Adrenal gland (tissue), 9 donors: ENCODE measurements at regions not wholly inside any gene's neighbourhood (a gene's known extent, or its start where the extent isn't known, plus 50 kb on each side); places are given as distances from the start of the nearest gene placed in this dataset.

Source experiments
- DNase-seq, 7 donors: peaks; one replicate each; pipeline ENCODE4 v3.0.0-alpha.2; 2019 to 2020
- H3K27ac ChIP-seq, 5 donors: fragments of 200-600 bp; sonication (generic) in 4 of 5; 1 replicate in 3 of 5; 2 replicates in 2 of 5; pipeline versions ENCODE4 v1.5.1 to v1.8.0; 2016 to 2020; ENCODE audit warnings: mild to moderate bottlenecking in 1 of 5
- H3K27me3 ChIP-seq: fragments of 200-600 bp; 2 replicates; pipeline ENCODE4 v1.8.0; 2021
- H3K36me3 ChIP-seq, 2 donors: fragments of 200-600 bp; replicated peaks in 1 of 2; 1 replicate in 1 of 2; 2 replicates in 1 of 2; pipeline versions ENCODE4 v1.5.1 to v1.8.0; 2018 to 2022
- H3K4me1 ChIP-seq, 2 donors: fragments of 200-600 bp; replicated peaks in 1 of 2; 1 replicate in 1 of 2; 2 replicates in 1 of 2; pipeline versions ENCODE4 v1.5.1 to v1.8.0; 2018 to 2021
- H3K4me3 ChIP-seq, 4 donors: fragments of 200-600 bp; sonication (generic) in 3 of 4; one replicate each; pipeline ENCODE4 v1.5.1; 2016 to 2018
- H3K9me3 ChIP-seq, 3 donors: fragments of 200-600 bp; sonication (generic) in 1 of 3; replicated peaks in 1 of 3; 1 replicate in 2 of 3; 2 replicates in 1 of 3; pipeline versions ENCODE4 v1.5.1 to v1.8.0; 2016 to 2021
- POLR2A ChIP-seq, 2 donors: fragments of 450-650 bp; IDR thresholded peaks; one replicate each; pipeline ENCODE4 v1.6.1; 2017; ENCODE audit warnings: antibody characterized with exemption in 2 of 2, mild to moderate bottlenecking in 2 of 2, moderate library complexity in 1 of 2
- WGBS, 4 donors: extraction: QIAGEN DNeasy Blood & Tissue Kit in 2 of 4; methylation state at CpG; one replicate each; pipeline versions ENCODE4 v1.1.5 to v1.1.7; 2013 to 2017; 5-methylcytosine and 5-hydroxymethylcytosine counted together
- intact Hi-C, 2 donors: fragments of 100-400 bp; cut with DNase I; formaldehyde crosslinking; loops; one replicate each; pipeline versions ENCODE4 v1.14.1 to v1.15.0; 2022 to 2023
- TF ChIP-seq, protein P1 (sequence below), 6 experiments: fragments of 450-650 bp in 4 of 6; fragments of 200-600 bp in 2 of 6; sonication (generic) in 1 of 6; IDR thresholded peaks; 1 replicate in 5 of 6; 2 replicates in 1 of 6; pipeline versions ENCODE4 v1.5.1 to v1.8.0; 2016 to 2021; ENCODE audit warnings: antibody characterized with exemption in 6 of 6, mild to moderate bottlenecking in 2 of 6, moderate library complexity in 1 of 6
- donor health status: healthy with polysubstance abuse.
- donor health status: Bipolar disorder and iron deficiency.
- donor health status: DM: yes; HTN: yes; CAD: no.
- donor health status: DM: no; HTN: no; CAD: no.
- donor health status: DM: no; HTN: no; CAD: no.

- Histone ChIP-seq H3K27me3 (no peaks in the 10 kb centered on the region), H3K36me3 (no peaks in the 10 kb centered on the region), H3K9me3 (no peaks in the 10 kb centered on the region), H3K4me3 (no peak overlapping the region), H3K27ac (no peak overlapping the region), H3K4me1 (no peaks in the 10 kb centered on the region)
- DNase-seq: no peak
- intact Hi-C loops: no loop called here
- TF ChIP-seq POLR2A (IDR thresholded peaks at IDR 0.05): no peak
- TF ChIP-seq, protein P1, sequence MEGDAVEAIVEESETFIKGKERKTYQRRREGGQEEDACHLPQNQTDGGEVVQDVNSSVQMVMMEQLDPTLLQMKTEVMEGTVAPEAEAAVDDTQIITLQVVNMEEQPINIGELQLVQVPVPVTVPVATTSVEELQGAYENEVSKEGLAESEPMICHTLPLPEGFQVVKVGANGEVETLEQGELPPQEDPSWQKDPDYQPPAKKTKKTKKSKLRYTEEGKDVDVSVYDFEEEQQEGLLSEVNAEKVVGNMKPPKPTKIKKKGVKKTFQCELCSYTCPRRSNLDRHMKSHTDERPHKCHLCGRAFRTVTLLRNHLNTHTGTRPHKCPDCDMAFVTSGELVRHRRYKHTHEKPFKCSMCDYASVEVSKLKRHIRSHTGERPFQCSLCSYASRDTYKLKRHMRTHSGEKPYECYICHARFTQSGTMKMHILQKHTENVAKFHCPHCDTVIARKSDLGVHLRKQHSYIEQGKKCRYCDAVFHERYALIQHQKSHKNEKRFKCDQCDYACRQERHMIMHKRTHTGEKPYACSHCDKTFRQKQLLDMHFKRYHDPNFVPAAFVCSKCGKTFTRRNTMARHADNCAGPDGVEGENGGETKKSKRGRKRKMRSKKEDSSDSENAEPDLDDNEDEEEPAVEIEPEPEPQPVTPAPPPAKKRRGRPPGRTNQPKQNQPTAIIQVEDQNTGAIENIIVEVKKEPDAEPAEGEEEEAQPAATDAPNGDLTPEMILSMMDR (IDR thresholded peaks at IDR 0.05): no peak
- 43 to 67% (median 63%) methylated on average over 1 of the region's 1 CpG for WGBS, 4 donors
Observed at GRCh38 chr3:147132168-147132567, 274.2 kb downstream of the ZIC4 start.

GRCh38 chr3:147130461-147130860 lies 275.9 kb downstream of the ZIC4 start:
- Histone ChIP-seq H3K4me1 (no peaks in the 10 kb centered on the region), H3K4me3 (no peak overlapping the region), H3K27ac (no peak overlapping the region), H3K27me3 (no peaks in the 10 kb centered on the region), H3K36me3 (no peaks in the 10 kb centered on the region), H3K9me3 (no peaks in the 10 kb centered on the region)
- TF ChIP-seq POLR2A (IDR thresholded peaks at IDR 0.05): no peak
- TF ChIP-seq, protein P1 (IDR thresholded peaks at IDR 0.05): no peak
- DNase-seq: no peak
- intact Hi-C loops: no loop called here
- WGBS, 4 donors: 53 to 75% (median 65%) methylated on average over 2 of the region's 2 CpGs

- Histone ChIP-seq H3K27me3 (no peaks in the 10 kb centered on the region), H3K4me1 (no peaks in the 10 kb centered on the region), H3K36me3 (no peaks in the 10 kb centered on the region), H3K27ac (no peak overlapping the region), H3K4me3 (no peak overlapping the region), H3K9me3 (no peaks in the 10 kb centered on the region)
- DNase-seq: no peak
- intact Hi-C loops: no loop called here
- TF ChIP-seq, protein P1 (IDR thresholded peaks at IDR 0.05): no peak
- no peak for TF ChIP-seq POLR2A (IDR thresholded peaks at IDR 0.05)
- 72 to 86% (median 78%) methylated on average over 8 of the region's 8 CpGs for WGBS, 4 donors
Observed at GRCh38 chr3:147129665-147130064, 276.7 kb downstream of the ZIC4 start.

- intact Hi-C loops: no loop called here
- WGBS, 4 donors: 58 to 78% (median 70%) methylated on average over 1 of the region's 1 CpG
Observed at GRCh38 chr3:147122350-147122749, 284.0 kb downstream of the ZIC4 start.

More at GRCh38 chr3:147122350-147122749, 284.0 kb downstream of the ZIC4 start:
- H3K27me3 ChIP-seq: no peaks in the 10 kb centered on the region
- DNase-seq: no peak
- no peak for TF ChIP-seq POLR2A (IDR thresholded peaks at IDR 0.05)
- TF ChIP-seq, protein P1 (IDR thresholded peaks at IDR 0.05): no peak
- H3K9me3 ChIP-seq: no peaks in the 10 kb centered on the region
- H3K4me3 ChIP-seq: no peak overlapping the region
- H3K27ac ChIP-seq: no peak overlapping the region
- H3K36me3 ChIP-seq: no peaks in the 10 kb centered on the region
- H3K4me1 ChIP-seq: no peaks in the 10 kb centered on the region
